HG02610 (cell line): ENCODE measurements at regions not wholly inside any gene's neighbourhood (a gene's known extent, or its start where the extent isn't known, plus 50 kb on each side); places are given as distances from the start of the nearest gene placed in this dataset.
"Not testable (repeated sequence)": the region's sequence is repeated elsewhere in the genome, so short reads cannot be mapped to it uniquely, and the experiment has no call there.

Source experiments
- ATAC-seq: cut with Tn5 transposase; IDR thresholded peaks from one replicate; pipeline ENCODE4 v1.9.1; 2021; ENCODE audit warnings: mild to moderate bottlenecking, moderate library complexity; ENCODE audit not compliant: unreplicated experiment

- ATAC-seq, result no peak
These were observed 261.8 kb upstream of the CYRIA start for GRCh38 chr2:16927398-16927797.

DNA sequence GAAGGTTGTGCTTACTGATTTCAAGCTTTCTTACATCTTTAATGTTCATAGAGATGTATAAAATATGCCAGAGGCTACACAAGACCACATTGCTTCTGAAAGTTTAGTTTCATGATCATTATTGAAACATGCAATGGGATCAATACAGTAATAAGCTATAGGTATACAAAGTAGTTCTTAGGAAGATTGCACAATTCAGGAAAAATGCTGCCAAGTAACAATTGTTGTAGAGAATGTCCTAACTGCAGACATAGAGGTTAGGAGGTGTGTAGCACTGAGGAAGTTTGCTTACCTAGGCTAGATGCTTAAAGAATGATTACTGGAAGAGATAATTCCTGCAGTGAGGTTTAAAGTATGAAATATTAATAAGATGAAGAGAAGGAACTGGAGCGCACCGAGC is 259.5 kb upstream of the CYRIA start:
- ATAC-seq, result no peak

- ATAC-seq, result not testable (repeated sequence)
These were observed 249.7 kb upstream of the CYRIA start for GRCh38 chr2:16915341-16915755.

DNA sequence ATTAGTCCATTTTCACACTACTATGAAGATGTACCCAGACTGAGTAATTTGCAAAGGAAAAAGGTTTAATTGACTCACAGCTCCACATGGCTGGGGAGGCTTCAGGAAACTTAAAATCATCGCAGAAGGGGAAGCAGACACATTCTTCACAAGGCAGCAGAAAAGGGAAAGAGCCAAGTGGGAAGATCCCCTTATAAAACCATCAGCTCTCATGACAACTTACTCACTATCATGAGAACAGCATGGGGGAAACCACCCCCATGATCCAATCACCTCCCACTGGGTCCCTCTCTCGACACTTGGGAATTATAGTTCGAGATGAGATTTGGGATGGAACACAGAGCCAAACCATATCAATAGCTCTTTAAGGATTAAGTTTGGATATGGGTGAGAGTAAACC is 246.1 kb upstream of the CYRIA start:
- ATAC-seq, result no peak

DNA sequence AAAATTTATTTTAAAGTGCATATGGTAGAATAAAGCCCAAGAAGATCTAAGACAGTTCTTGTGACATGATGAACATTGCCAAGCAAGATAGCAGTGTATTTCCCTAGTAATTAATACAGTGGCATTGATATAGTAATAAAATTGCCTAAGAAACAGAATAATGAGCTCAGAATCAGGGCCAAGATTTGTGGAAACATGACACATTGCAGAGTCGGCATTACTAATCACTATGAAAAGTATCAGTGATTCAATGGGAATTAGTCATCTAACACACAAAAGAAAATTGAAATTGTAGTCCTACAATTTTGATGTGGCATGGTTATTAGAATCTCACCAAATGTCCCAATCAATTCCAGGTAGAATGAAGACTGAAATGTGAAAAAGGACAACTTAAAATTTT is 243.0 kb upstream of the CYRIA start:
- no peak for ATAC-seq

GRCh38 chr2:16907645-16908282 is 242.1 kb upstream of the CYRIA start:
- ATAC-seq, result no peak

DNA sequence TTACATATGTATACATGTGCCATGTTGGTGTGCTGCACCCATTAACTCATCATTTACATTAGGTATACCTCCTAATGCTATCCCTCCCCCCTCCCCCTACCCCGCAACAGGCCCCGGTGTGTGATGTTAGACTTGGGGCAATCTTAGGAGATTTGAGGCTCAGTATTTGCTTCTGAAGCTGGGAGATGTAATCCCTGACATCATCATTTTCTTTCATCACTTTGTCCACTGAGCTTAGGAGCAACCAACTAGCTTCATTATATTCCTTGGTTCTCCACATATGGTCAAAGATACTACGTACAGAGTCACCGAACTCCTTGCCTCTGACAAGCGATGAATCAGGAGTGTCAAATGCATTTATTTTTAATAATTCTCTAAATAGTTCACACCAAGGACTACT is 239.7 kb upstream of the CYRIA start:
- ATAC-seq, result not testable (repeated sequence)

DNA sequence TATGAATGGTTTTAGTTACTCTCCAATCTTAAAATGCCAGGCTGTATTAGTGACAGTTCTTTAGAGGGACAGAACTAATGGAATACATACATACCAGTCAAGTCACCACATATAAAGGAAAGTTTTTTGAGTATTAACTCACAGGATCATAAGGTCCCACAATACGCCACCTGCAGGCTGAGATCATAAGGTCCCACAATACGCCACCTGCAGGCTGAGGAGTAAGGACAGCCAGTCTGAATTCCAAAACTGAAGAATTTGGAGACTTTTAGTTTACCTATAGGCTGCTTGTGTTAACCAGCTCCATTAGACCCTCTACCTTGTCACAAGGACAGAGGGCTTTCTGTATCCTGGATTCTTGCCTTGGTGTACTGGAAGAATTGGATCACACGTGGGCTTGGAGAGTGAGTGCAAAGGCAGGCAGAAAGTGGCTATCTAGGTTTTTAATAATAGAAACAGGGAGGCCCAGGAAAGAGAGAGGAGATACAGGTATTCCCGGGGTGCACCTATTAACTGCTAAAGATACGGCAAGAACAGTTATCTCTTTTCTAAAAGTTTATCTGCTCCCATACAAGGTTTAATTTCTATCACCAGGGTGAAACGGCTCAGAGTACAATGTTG is 234.9 kb upstream of the CYRIA start:
- peak; percentile 55 for ATAC-seq

DNA sequence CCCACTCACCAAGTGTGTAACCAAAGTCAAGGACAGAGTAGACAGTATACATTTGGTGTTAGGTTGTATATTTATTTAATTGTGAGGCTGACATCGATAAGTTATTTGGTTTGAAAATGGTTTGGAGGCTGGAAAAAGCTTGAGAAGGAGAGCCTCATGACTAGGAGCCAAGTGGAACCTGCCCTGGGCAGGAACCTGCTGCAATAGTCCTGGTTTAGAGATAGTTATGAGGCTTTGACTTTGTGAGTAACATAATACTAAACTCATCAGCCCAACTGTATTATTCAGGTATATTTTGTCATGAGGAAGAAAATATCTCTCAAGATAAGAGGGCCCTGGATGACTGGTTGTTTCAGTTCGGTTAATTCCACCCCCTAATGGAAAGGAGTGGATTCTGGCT is 234.3 kb upstream of the CYRIA start:
- ATAC-seq, result no peak

- no peak for ATAC-seq
These were observed 224.4 kb upstream of the CYRIA start for GRCh38 chr2:16890081-16890480.

GRCh38 chr2:16885027-16885426 is 219.4 kb upstream of the CYRIA start:
- no peak for ATAC-seq

- ATAC-seq, result no peak
These were observed 217.1 kb upstream of the CYRIA start for GRCh38 chr2:16882706-16883105.

DNA sequence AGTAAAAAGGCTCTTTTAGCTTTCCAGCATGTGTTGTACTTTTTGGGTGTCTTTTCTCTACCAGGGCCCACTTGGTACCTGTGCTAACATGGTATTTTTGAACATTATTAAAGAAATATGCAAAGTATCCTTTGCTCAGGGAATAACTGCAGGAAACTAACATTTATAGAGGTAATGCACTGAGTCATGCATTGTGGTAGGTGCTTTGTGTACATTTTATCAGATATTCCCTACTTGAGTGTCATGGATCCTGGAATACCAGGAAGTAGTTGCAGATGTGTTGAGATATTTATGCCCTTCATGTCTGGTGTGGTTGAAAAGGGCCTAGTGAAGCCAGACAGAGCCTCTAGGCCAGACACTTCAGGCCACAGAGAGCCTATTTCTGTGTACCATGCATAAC is 215.5 kb upstream of the CYRIA start:
- no peak for ATAC-seq

DNA sequence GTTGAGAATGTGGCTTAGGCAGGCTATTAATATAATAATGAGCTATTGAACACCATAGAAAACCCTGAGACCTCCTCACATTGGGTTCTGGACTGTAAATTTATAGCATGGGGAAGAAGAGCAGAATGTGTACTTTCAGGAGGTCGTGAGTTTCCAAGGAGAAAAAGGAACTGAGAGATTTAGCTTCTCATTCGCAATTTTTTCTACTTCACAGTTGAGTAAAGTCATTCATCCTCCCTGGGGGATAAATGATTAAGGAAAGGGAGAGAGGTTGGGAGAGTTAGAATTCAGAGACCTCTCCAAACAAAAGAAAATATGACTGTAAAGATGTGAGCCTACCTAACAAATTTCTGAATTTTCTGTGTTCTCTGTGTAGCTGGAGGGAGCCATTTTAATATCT is 205.8 kb upstream of the CYRIA start:
- no peak for ATAC-seq

GRCh38 chr2:16870491-16871076 is 204.9 kb upstream of the CYRIA start:
- ATAC-seq, result no peak

DNA sequence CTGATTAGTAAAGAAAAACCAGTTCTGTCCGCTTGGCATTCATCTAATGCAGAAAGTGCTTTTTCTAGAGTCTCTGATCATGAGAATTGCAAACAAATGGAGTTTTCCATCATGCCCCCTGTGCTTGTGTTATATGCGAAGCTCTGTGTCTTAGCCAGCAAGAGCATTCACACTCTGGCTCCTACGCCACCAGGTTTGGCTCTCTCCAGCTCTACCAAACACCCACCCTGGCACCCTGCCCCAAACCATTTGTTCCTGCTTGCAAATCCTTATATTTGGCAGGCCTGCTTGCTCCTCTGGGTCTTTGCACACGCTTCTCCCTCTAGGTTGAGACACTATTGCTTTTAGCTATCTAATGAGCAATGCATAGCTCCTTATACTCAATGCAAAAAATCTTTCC is 204.1 kb upstream of the CYRIA start:
- no peak for ATAC-seq

GRCh38 chr2:16862471-16862870 is 196.8 kb upstream of the CYRIA start:
- ATAC-seq, result no peak

DNA sequence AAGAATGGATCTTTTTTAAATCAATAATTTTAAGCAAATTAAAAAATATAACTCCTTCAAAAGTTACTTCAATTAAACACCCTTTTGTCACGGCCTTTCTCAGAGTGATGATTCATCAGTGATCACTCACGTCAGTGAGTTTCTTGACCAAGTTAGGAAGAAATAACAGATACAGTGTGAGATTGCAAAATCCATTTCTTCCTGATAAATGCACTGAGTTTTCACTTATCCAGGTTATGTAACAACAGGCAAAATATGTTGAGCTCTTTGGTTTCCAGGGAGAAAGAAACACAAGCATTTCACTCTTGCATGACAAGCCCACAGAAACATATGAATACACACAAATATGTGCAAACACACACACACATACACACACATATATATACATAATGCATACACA is 195.9 kb upstream of the CYRIA start:
- no peak for ATAC-seq

GRCh38 chr2:16861111-16861510 is 195.5 kb upstream of the CYRIA start:
- ATAC-seq, result no peak

GRCh38 chr2:16860627-16861026 is 195.0 kb upstream of the CYRIA start:
- ATAC-seq, result no peak

GRCh38 chr2:16855183-16855582 is 189.5 kb upstream of the CYRIA start:
- ATAC-seq, result no peak

GRCh38 chr2:16853088-16853487 is 187.5 kb upstream of the CYRIA start:
- ATAC-seq, result no peak

DNA sequence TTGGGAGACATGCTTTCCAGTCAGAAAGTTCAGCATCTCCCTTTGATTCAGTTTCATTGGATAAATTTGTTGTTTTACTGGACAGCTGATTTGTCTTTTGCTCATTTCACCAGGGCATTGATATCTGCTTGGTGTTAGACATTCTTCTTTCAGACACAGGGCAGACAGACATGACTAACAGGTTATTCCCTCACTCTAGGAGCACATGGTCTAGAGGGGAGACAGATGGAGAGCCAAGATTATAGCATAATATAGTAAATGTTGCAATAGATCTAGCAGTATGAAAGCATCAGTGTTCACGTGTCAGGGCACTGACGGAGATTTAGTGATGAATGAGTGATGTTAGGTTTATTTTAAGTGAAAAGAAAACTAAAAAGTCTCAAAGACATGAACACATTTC is 187.0 kb upstream of the CYRIA start:
- no peak for ATAC-seq
